ENCODE measurements at regions not wholly inside any gene's neighbourhood (a gene's known extent, or its start where the extent isn't known, plus 50 kb on each side); places are given as distances from the start of the nearest gene placed in this dataset.

DNA sequence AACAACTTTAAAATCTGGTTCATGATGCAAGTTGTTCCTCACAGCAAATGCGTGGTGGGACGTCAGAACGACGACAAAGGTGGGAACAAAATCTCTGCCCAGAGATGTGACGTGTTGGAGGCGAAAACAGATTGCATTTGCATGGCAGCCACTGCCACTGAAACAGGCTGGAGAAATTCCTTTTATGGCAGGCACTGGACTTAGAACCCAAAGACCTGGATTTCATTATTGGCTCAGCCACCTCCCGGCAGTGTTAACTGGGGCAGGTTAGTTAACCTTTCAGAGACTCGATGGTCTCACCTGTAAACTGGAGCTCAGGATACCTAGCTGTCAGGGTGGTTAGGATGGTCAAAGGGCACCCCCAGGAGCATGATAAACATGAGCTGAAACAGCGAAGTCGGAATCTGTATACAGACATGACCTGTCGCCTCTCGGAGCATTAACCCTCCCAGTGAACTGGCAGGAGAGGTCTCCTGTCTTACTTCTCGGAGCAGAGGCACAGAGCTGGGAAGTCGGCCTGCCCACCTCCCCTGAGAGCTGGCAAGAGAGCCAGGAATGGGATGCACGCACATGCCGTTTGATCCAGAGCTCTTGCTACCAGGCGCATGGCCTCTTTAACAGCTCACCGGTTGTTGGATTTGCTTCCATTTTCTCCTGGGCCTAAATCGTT is 59.2 kb upstream of the TARBP1 start (continued):
- TF ChIP-seq ZNF766 (CRISPR knock-in tag; IDR thresholded peaks at IDR 0.05; ENCODE audit: borderline replicate concordance), result no peak
- no peak for TF ChIP-seq GATA4 (IDR thresholded peaks at IDR 0.05; ENCODE audit: borderline replicate concordance, low read depth)
- no peak for TF ChIP-seq DR1 (CRISPR knock-in tag; IDR thresholded peaks at IDR 0.05)
- no peak for TF ChIP-seq ZNF343 (CRISPR knock-in tag; IDR thresholded peaks at IDR 0.05)
- TF ChIP-seq NFYB (CRISPR knock-in tag; IDR thresholded peaks at IDR 0.05), result no peak
- TF ChIP-seq ATRX (CRISPR knock-in tag; IDR thresholded peaks at IDR 0.05; ENCODE audit: borderline replicate concordance), result no peak
- no peak for TF ChIP-seq ZNF33A (CRISPR knock-in tag; IDR thresholded peaks at IDR 0.05; ENCODE audit: borderline replicate concordance)
- TF ChIP-seq GTF2F1 (IDR thresholded peaks at IDR 0.05; ENCODE audit: low read length), result no peak
- peak; percentile 77; the same call in 1 of the 2 replicates for TF ChIP-seq ZHX2 (IDR thresholded peaks at IDR 0.05; ENCODE audit: low read depth)
- no peak for TF ChIP-seq ZHX2 (CRISPR knock-in tag; IDR thresholded peaks at IDR 0.05; ENCODE audit: borderline replicate concordance)
- TF ChIP-seq FLYWCH1 (CRISPR knock-in tag; IDR thresholded peaks at IDR 0.05), result no peak
- peak; percentile 31; the same call in 1 of the 2 replicates for TF ChIP-seq KAT8 (CRISPR knock-in tag; IDR thresholded peaks at IDR 0.05)
- TF ChIP-seq ZBTB14 (CRISPR knock-in tag; IDR thresholded peaks at IDR 0.05), result no peak
- peak; percentile 8; the same call in 1 of the 2 replicates for TF ChIP-seq STAG1 (CRISPR knock-in tag; IDR thresholded peaks at IDR 0.05)
- no peak for TF ChIP-seq RAD51 (IDR thresholded peaks at IDR 0.05; ENCODE audit: borderline replicate concordance)
- TF ChIP-seq RFX5 (IDR thresholded peaks at IDR 0.05; ENCODE audit: low read depth, low read length), result no peak
- TF ChIP-seq, protein P1, sequence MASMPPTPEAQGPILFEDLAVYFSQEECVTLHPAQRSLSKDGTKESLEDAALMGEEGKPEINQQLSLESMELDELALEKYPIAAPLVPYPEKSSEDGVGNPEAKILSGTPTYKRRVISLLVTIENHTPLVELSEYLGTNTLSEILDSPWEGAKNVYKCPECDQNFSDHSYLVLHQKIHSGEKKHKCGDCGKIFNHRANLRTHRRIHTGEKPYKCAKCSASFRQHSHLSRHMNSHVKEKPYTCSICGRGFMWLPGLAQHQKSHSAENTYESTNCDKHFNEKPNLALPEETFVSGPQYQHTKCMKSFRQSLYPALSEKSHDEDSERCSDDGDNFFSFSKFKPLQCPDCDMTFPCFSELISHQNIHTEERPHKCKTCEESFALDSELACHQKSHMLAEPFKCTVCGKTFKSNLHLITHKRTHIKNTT (CRISPR knock-in tag; IDR thresholded peaks at IDR 0.05), result no peak
- no peak for TF ChIP-seq ONECUT2 (CRISPR knock-in tag; IDR thresholded peaks at IDR 0.05)
- TF ChIP-seq IRX3 (CRISPR knock-in tag; IDR thresholded peaks at IDR 0.05; ENCODE audit: borderline replicate concordance, low read depth), result no peak
- no peak for TF ChIP-seq BATF2 (CRISPR knock-in tag; IDR thresholded peaks at IDR 0.05)
- TF ChIP-seq POGZ (CRISPR knock-in tag; IDR thresholded peaks at IDR 0.05), result peak; percentile 59; the same call in 1 of the 2 replicates
- TF ChIP-seq TCF7L2 (IDR thresholded peaks at IDR 0.05; ENCODE audit: low read depth, low read length), result no peak
- no peak for TF ChIP-seq THYN1 (CRISPR knock-in tag; IDR thresholded peaks at IDR 0.05; ENCODE audit: borderline replicate concordance, low read depth)

Data from HepG2 (cell line).